GM12878 (cell line): ENCODE measurements at regions not wholly inside any gene's neighbourhood (a gene's known extent, or its start where the extent isn't known, plus 50 kb on each side); places are given as distances from the start of the nearest gene placed in this dataset.

Experiments
- RAD21 ChIP-seq: IDR thresholded peaks from 2 replicates; pipeline ENCODE4 v1.6.1; 2011; ENCODE audit warnings: mild to moderate bottlenecking, low read depth, low read length, moderate library complexity; ENCODE audit not compliant: insufficient read depth
- SP1 ChIP-seq: IDR thresholded peaks from one replicate; pipeline ENCODE4 v1.6.1; 2011; ENCODE audit warnings: low read depth, low read length
- TF ChIP-seq, protein P1 (sequence below), 3 experiments: IDR thresholded peaks in 2 of 3; conservative IDR thresholded peaks in 1 of 3; 2 replicates each; pipeline ENCODE4 v1.5.1; 2011; ENCODE audit warnings: low read depth in 3 of 3, low read length in 3 of 3, mild to moderate bottlenecking in 3 of 3, control low read depth in 2 of 3, moderate library complexity in 2 of 3, inconsistent platforms in 1 of 3, mixed read lengths in 1 of 3; ENCODE audit not compliant: control insufficient read depth in 2 of 3, insufficient read depth in 1 of 3; ENCODE audit errors: extremely low read depth in 1 of 3

DNA sequence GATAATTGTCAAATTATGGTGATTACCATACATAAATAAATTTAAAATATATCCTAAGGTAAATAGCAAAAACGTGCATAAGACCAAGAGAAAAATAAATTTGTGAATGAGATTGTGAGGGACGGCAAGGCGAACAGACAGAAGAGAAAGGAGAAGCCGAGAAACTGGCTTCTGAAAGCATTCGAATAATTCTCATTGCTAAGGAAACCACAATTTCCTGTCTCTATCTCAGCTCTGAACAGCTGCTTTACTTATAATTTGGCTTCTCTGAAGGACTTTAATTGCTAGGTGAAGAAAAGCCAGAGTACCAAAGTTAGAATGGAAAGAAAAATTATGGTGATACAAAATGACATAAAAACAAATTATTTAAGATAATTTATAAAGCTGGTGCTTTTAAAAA, 79.0 kb upstream of the RGS17 start:
- no peak for TF ChIP-seq SP1
- TF ChIP-seq, protein P1, sequence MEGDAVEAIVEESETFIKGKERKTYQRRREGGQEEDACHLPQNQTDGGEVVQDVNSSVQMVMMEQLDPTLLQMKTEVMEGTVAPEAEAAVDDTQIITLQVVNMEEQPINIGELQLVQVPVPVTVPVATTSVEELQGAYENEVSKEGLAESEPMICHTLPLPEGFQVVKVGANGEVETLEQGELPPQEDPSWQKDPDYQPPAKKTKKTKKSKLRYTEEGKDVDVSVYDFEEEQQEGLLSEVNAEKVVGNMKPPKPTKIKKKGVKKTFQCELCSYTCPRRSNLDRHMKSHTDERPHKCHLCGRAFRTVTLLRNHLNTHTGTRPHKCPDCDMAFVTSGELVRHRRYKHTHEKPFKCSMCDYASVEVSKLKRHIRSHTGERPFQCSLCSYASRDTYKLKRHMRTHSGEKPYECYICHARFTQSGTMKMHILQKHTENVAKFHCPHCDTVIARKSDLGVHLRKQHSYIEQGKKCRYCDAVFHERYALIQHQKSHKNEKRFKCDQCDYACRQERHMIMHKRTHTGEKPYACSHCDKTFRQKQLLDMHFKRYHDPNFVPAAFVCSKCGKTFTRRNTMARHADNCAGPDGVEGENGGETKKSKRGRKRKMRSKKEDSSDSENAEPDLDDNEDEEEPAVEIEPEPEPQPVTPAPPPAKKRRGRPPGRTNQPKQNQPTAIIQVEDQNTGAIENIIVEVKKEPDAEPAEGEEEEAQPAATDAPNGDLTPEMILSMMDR (IDR thresholded peaks at IDR 0.05 in 2 of 3, conservative IDR thresholded peaks at IDR 0.05 in 1 of 3; ENCODE audit: control insufficient read depth in 2 of 3, extremely low read depth in 1 of 3, insufficient read depth in 1 of 3, low read depth in 3 of 3, low read length in 3 of 3): no peak
- TF ChIP-seq RAD21: no peak
